ENCODE measurements at regions not wholly inside any gene's neighbourhood (a gene's known extent, or its start where the extent isn't known, plus 50 kb on each side); places are given as distances from the start of the nearest gene placed in this dataset.

GRCh38 chr9:99632349-99633038 lies 189.2 kb upstream of the NR4A3 start:
- Histone ChIP-seq H3K27ac (no peak overlapping the region), H3K9ac (no peak overlapping the region), H3K4me2 (no peak overlapping the region), H4K20me1 (ENCODE audit: insufficient read depth) (no peaks in the 10 kb centered on the region), H3K27me3 (ENCODE audit: insufficient read depth, low read depth) (no peaks in the 10 kb centered on the region), H2AFZ (ENCODE audit: low read depth) (no peak overlapping the region), H3K36me3 (ENCODE audit: insufficient read depth) (no peaks in the 10 kb centered on the region), H3K4me1 (ENCODE audit: low read depth, poor library complexity, severe bottlenecking) (no peaks in the 10 kb centered on the region), H3K4me3 (IDR thresholded peaks at IDR 0.05; ENCODE audit: insufficient read depth, low read depth, low read length) (no peak overlapping the region), H3K79me2 (ENCODE audit: insufficient read depth, low read depth) (no peaks in the 10 kb centered on the region)
- TF ChIP-seq CTCF (conservative IDR thresholded peaks at IDR 0.05; ENCODE audit: low read depth, low read length) = no peak

GRCh38 chr9:99633265-99633664 lies 188.4 kb upstream of the NR4A3 start:
- Histone ChIP-seq H3K4me1 (ENCODE audit: low read depth, poor library complexity, severe bottlenecking) (no peaks in the 10 kb centered on the region), H3K27ac (no peak overlapping the region), H3K4me3 (IDR thresholded peaks at IDR 0.05; ENCODE audit: insufficient read depth, low read depth, low read length) (no peak overlapping the region), H3K4me2 (no peak overlapping the region), H3K27me3 (ENCODE audit: insufficient read depth, low read depth) (no peaks in the 10 kb centered on the region), H2AFZ (ENCODE audit: low read depth) (no peak overlapping the region), H4K20me1 (ENCODE audit: insufficient read depth) (no peaks in the 10 kb centered on the region), H3K79me2 (ENCODE audit: insufficient read depth, low read depth) (no peaks in the 10 kb centered on the region), H3K36me3 (ENCODE audit: insufficient read depth) (no peaks in the 10 kb centered on the region), H3K9ac (no peak overlapping the region)
- TF ChIP-seq CTCF (conservative IDR thresholded peaks at IDR 0.05; ENCODE audit: low read depth, low read length) = no peak

GRCh38 chr9:99634186-99634585 lies 187.5 kb upstream of the NR4A3 start:
- H3K9ac ChIP-seq = no peak overlapping the region
- H3K27me3 ChIP-seq (ENCODE audit: insufficient read depth, low read depth) = no peaks in the 10 kb centered on the region
- H3K79me2 ChIP-seq (ENCODE audit: insufficient read depth, low read depth) = no peaks in the 10 kb centered on the region
- no peak for TF ChIP-seq CTCF (conservative IDR thresholded peaks at IDR 0.05; ENCODE audit: low read depth, low read length)
- H3K27ac ChIP-seq = no peak overlapping the region
- H3K4me2 ChIP-seq = no peak overlapping the region
- no peak overlapping the region for H3K4me3 ChIP-seq (IDR thresholded peaks at IDR 0.05; ENCODE audit: insufficient read depth, low read depth, low read length)
- no peaks in the 10 kb centered on the region for H4K20me1 ChIP-seq (ENCODE audit: insufficient read depth)
- H2AFZ ChIP-seq (ENCODE audit: low read depth) = no peak overlapping the region
- no peaks in the 10 kb centered on the region for H3K36me3 ChIP-seq (ENCODE audit: insufficient read depth)
- H3K4me1 ChIP-seq (ENCODE audit: low read depth, poor library complexity, severe bottlenecking) = no peaks in the 10 kb centered on the region

GRCh38 chr9:99635032-99635431 lies 186.7 kb upstream of the NR4A3 start:
- Histone ChIP-seq H3K27ac (no peak overlapping the region), H3K4me3 (IDR thresholded peaks at IDR 0.05; ENCODE audit: insufficient read depth, low read depth, low read length) (no peak overlapping the region), H3K36me3 (ENCODE audit: insufficient read depth) (no peaks in the 10 kb centered on the region), H4K20me1 (ENCODE audit: insufficient read depth) (no peaks in the 10 kb centered on the region), H3K4me2 (no peak overlapping the region), H3K27me3 (ENCODE audit: insufficient read depth, low read depth) (no peaks in the 10 kb centered on the region), H2AFZ (ENCODE audit: low read depth) (no peak overlapping the region), H3K4me1 (ENCODE audit: low read depth, poor library complexity, severe bottlenecking) (no peaks in the 10 kb centered on the region), H3K9ac (no peak overlapping the region), H3K79me2 (ENCODE audit: insufficient read depth, low read depth) (no peaks in the 10 kb centered on the region)
- no peak for TF ChIP-seq CTCF (conservative IDR thresholded peaks at IDR 0.05; ENCODE audit: low read depth, low read length)
